ENCODE measurements at regions not wholly inside any gene's neighbourhood (a gene's known extent, or its start where the extent isn't known, plus 50 kb on each side); places are given as distances from the start of the nearest gene placed in this dataset.

GRCh38 chr21:32203877-32204480 is 74.9 kb downstream of the MIS18A start:
- Mint-ChIP-seq H3K27me3 (peaks cover 4 to 9% of the 10 kb centered on the region in 2 donors), H3K4me1 (no peaks in the 10 kb centered on the region), H3K27ac (peak overlapping the region in 1 of 8 donors; percentile 57), H3K4me3 (peak overlapping the region in 1 of 7 donors; percentile 48), H3K36me3 (no peaks in the 10 kb centered on the region), H3K9me3 (peaks cover 0 to 1% (median 0%) of the 10 kb centered on the region in 5 donors)
- no peaks in the 10 kb centered on the region for H3K9me3 ChIP-seq (ENCODE audit: low read length)
- H3K4me1 ChIP-seq (ENCODE audit: insufficient read depth, low read length) = no peaks in the 10 kb centered on the region
- no peak for DNase-seq
- no peak overlapping the region for H3K27ac ChIP-seq (ENCODE audit: low read depth, low read length)
- no peak overlapping the region for H3K4me3 ChIP-seq (ENCODE audit: low read length)
- ChIA-PET POLR2A (no interaction called here), CTCF (no interaction called here)
- H3K27me3 ChIP-seq (ENCODE audit: insufficient read depth, low read length, poor library complexity, severe bottlenecking) = no peaks in the 10 kb centered on the region
- H3K36me3 ChIP-seq (ENCODE audit: insufficient read depth, low read length) = no peaks in the 10 kb centered on the region

DNA sequence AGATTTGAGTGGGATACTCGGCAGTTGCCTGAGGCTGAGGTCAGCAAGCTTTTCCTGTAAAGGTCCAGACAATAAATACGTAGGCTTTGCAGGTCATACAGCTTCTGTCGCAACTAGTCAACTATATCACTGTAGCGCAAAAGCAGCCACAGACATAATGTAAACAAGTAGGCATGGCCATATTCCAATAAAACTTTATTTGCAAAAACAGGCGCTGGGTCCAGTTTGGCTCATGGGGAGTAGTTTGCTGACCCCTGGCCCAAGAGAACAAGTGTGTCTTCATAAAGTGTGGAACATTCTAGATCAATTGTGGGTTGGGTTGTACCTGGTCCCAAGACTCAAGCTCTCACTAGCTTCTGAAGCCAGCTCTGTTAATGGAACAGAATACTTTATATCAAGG is 78.8 kb downstream of the MIS18A start:
- Mint-ChIP-seq H3K4me3 (no peak overlapping the region), H3K9me3 (peaks cover 0 to 1% (median 0%) of the 10 kb centered on the region in 5 donors), H3K36me3 (no peaks in the 10 kb centered on the region), H3K4me1 (no peaks in the 10 kb centered on the region), H3K27me3 (peaks cover 4 to 10% of the 10 kb centered on the region in 2 donors), H3K27ac (no peak overlapping the region)
- no peaks in the 10 kb centered on the region for H3K4me1 ChIP-seq (ENCODE audit: insufficient read depth, low read length)
- no peaks in the 10 kb centered on the region for H3K27me3 ChIP-seq (ENCODE audit: insufficient read depth, low read length, poor library complexity, severe bottlenecking)
- ChIA-PET CTCF (no interaction called here), POLR2A (no interaction called here)
- no peaks in the 10 kb centered on the region for H3K9me3 ChIP-seq (ENCODE audit: low read length)
- H3K4me3 ChIP-seq (ENCODE audit: low read length) = no peak overlapping the region
- H3K27ac ChIP-seq (ENCODE audit: low read depth, low read length) = no peak overlapping the region
- H3K36me3 ChIP-seq (ENCODE audit: insufficient read depth, low read length) = no peaks in the 10 kb centered on the region
- no peak for DNase-seq

GRCh38 chr21:32198384-32198783 is 80.5 kb downstream of the MIS18A start:
- Histone ChIP-seq H3K27ac (ENCODE audit: low read depth, low read length) (no peak overlapping the region), H3K36me3 (ENCODE audit: insufficient read depth, low read length) (no peaks in the 10 kb centered on the region), H3K4me3 (ENCODE audit: low read length) (no peak overlapping the region), H3K4me1 (ENCODE audit: insufficient read depth, low read length) (no peaks in the 10 kb centered on the region), H3K9me3 (ENCODE audit: low read length) (no peaks in the 10 kb centered on the region), H3K27me3 (ENCODE audit: insufficient read depth, low read length, poor library complexity, severe bottlenecking) (no peaks in the 10 kb centered on the region)
- no peaks in the 10 kb centered on the region for H3K9me3 Mint-ChIP-seq
- no peaks in the 10 kb centered on the region for H3K36me3 Mint-ChIP-seq
- H3K27ac Mint-ChIP-seq = no peak overlapping the region
- POLR2A ChIA-PET = no interaction called here
- H3K27me3 Mint-ChIP-seq = peaks cover 2 to 10% of the 10 kb centered on the region in 2 donors
- H3K4me3 Mint-ChIP-seq = no peak overlapping the region
- CTCF ChIA-PET = no interaction called here
- H3K4me1 Mint-ChIP-seq = no peaks in the 10 kb centered on the region
- no peak for DNase-seq

- Histone ChIP-seq H3K4me1 (ENCODE audit: insufficient read depth, low read length) (no peaks in the 10 kb centered on the region), H3K36me3 (ENCODE audit: insufficient read depth, low read length) (no peaks in the 10 kb centered on the region), H3K4me3 (ENCODE audit: low read length) (no peak overlapping the region), H3K27ac (ENCODE audit: low read depth, low read length) (no peak overlapping the region), H3K27me3 (ENCODE audit: insufficient read depth, low read length, poor library complexity, severe bottlenecking) (no peaks in the 10 kb centered on the region), H3K9me3 (ENCODE audit: low read length) (no peaks in the 10 kb centered on the region)
- Mint-ChIP-seq H3K9me3 (no peaks in the 10 kb centered on the region), H3K27ac (no peak overlapping the region), H3K27me3 (peaks cover 2 to 10% of the 10 kb centered on the region in 2 donors), H3K4me1 (no peaks in the 10 kb centered on the region), H3K4me3 (no peak overlapping the region), H3K36me3 (no peaks in the 10 kb centered on the region)
- CTCF ChIA-PET = no interaction called here
- no peak for DNase-seq
- POLR2A ChIA-PET = no interaction called here
Observed at GRCh38 chr21:32197896-32198295, 81.0 kb downstream of the MIS18A start.

- no peak overlapping the region for H3K4me3 ChIP-seq (ENCODE audit: low read length)
- Mint-ChIP-seq H3K27ac (no peak overlapping the region), H3K4me1 (no peaks in the 10 kb centered on the region), H3K36me3 (no peaks in the 10 kb centered on the region), H3K27me3 (peaks cover 3 to 17% of the 10 kb centered on the region in 2 donors), H3K9me3 (no peaks in the 10 kb centered on the region), H3K4me3 (no peak overlapping the region)
- no peak for DNase-seq
- H3K9me3 ChIP-seq (ENCODE audit: low read length) = no peaks in the 10 kb centered on the region
- no peaks in the 10 kb centered on the region for H3K4me1 ChIP-seq (ENCODE audit: insufficient read depth, low read length)
- no peaks in the 10 kb centered on the region for H3K36me3 ChIP-seq (ENCODE audit: insufficient read depth, low read length)
- no peaks in the 10 kb centered on the region for H3K27me3 ChIP-seq (ENCODE audit: insufficient read depth, low read length, poor library complexity, severe bottlenecking)
- ChIA-PET POLR2A (no interaction called here), CTCF (no interaction called here)
- H3K27ac ChIP-seq (ENCODE audit: low read depth, low read length) = no peak overlapping the region
Observed at GRCh38 chr21:32196001-32196400, 82.8 kb downstream of the MIS18A start.

DNA sequence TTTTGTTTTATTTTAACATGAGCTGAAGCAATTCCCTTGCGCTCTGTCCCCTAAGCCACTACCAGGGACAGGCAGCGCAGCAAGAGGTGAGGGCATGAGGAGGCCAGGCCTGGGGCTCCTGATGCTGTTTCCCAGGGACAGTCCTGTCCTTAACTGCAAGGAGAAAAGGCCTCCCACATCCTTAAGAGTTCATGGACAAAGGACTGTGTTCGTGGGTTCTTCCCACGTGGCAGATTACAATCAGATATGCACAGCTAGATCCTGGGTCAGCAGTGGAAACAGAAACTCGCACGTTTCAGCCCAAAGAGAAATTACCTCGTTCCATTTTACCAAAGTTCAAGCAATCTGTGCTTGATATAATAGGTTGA is 85.8 kb downstream of the MIS18A start:
- CTCF ChIA-PET = no interaction called here
- H3K27me3 Mint-ChIP-seq = peaks cover 8 to 20% of the 10 kb centered on the region in 2 donors
- no peaks in the 10 kb centered on the region for H3K36me3 ChIP-seq (ENCODE audit: insufficient read depth, low read length)
- no peaks in the 10 kb centered on the region for H3K9me3 ChIP-seq (ENCODE audit: low read length)
- POLR2A ChIA-PET = no interaction called here
- H3K27me3 ChIP-seq (ENCODE audit: insufficient read depth, low read length, poor library complexity, severe bottlenecking) = no peaks in the 10 kb centered on the region
- DNase-seq = no peak
- no peak overlapping the region for H3K27ac Mint-ChIP-seq
- H3K4me1 Mint-ChIP-seq = no peaks in the 10 kb centered on the region
- H3K36me3 Mint-ChIP-seq = peaks cover 0 to 1% (median 0%) of the 10 kb centered on the region in 3 donors
- H3K27ac ChIP-seq (ENCODE audit: low read depth, low read length) = no peak overlapping the region
- H3K4me3 ChIP-seq (ENCODE audit: low read length) = no peak overlapping the region
- H3K4me1 ChIP-seq (ENCODE audit: insufficient read depth, low read length) = no peaks in the 10 kb centered on the region
- H3K4me3 Mint-ChIP-seq = no peak overlapping the region
- H3K9me3 Mint-ChIP-seq = no peaks in the 10 kb centered on the region

GRCh38 chr21:32192291-32193097 is 86.4 kb downstream of the MIS18A start:
- POLR2A ChIA-PET = no interaction called here
- no peaks in the 10 kb centered on the region for H3K27me3 ChIP-seq (ENCODE audit: insufficient read depth, low read length, poor library complexity, severe bottlenecking)

DNA sequence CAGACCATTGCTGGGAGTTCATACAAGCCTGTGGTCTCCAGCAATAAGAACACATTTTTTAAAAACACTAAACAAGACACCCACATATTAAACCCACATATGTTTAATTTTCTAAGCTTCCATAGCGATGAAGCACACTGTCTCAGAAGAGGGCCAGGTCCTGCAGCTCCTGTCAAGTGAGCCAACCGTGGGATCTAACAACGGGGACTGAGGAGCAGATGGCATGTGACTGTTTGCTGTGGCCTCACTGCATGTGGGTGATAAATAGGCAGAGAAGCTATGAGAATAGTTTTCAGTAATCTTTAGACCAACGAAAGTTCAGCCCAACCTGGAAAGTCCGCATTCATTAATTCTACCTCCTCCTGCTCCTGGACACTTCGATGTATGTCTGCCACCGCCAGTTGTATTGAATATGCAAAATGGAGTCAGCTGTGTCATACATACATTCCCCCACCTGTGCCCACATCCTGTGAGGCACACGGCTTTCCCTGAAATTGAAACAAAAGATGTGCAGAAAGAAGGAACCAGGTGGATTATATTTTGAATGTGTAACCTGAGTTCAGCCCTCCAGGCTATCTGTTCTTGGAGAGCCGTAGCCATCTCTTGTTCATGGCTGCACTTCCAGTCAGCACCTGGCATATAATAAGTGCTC is 88.2 kb downstream of the MIS18A start:
- no peaks in the 10 kb centered on the region for H3K27me3 ChIP-seq (ENCODE audit: insufficient read depth, low read length, poor library complexity, severe bottlenecking)
- no peaks in the 10 kb centered on the region for H3K9me3 ChIP-seq (ENCODE audit: low read length)
- H3K4me1 ChIP-seq (ENCODE audit: insufficient read depth, low read length) = no peaks in the 10 kb centered on the region
- H3K36me3 ChIP-seq (ENCODE audit: insufficient read depth, low read length) = no peaks in the 10 kb centered on the region
- H3K9me3 Mint-ChIP-seq = no peaks in the 10 kb centered on the region
- peaks cover 0 to 1% (median 0%) of the 10 kb centered on the region in 3 donors for H3K36me3 Mint-ChIP-seq
- POLR2A ChIA-PET = no interaction called here
- H3K27ac Mint-ChIP-seq = no peak overlapping the region
- no peak overlapping the region for H3K4me3 Mint-ChIP-seq
- peaks cover 12 to 30% of the 10 kb centered on the region in 2 donors for H3K27me3 Mint-ChIP-seq
- no peak overlapping the region for H3K27ac ChIP-seq (ENCODE audit: low read depth, low read length)
- DNase-seq = no peak
- no peak overlapping the region for H3K4me3 ChIP-seq (ENCODE audit: low read length)
- CTCF ChIA-PET = no interaction called here
- no peaks in the 10 kb centered on the region for H3K4me1 Mint-ChIP-seq

More at GRCh38 chr21:32192291-32193097, 86.4 kb downstream of the MIS18A start:
- no peak overlapping the region for H3K27ac Mint-ChIP-seq
- H3K27me3 Mint-ChIP-seq = peaks cover 8 to 20% of the 10 kb centered on the region in 2 donors
- Histone ChIP-seq H3K4me3 (ENCODE audit: low read length) (no peak overlapping the region), H3K27ac (ENCODE audit: low read depth, low read length) (no peak overlapping the region), H3K9me3 (ENCODE audit: low read length) (no peaks in the 10 kb centered on the region), H3K4me1 (ENCODE audit: insufficient read depth, low read length) (no peaks in the 10 kb centered on the region), H3K36me3 (ENCODE audit: insufficient read depth, low read length) (no peaks in the 10 kb centered on the region)
- H3K36me3 Mint-ChIP-seq = peaks cover 0 to 1% (median 0%) of the 10 kb centered on the region in 3 donors
- no peak for DNase-seq
- no peaks in the 10 kb centered on the region for H3K4me1 Mint-ChIP-seq
- CTCF ChIA-PET = no interaction called here
- no peak overlapping the region for H3K4me3 Mint-ChIP-seq
- H3K9me3 Mint-ChIP-seq = no peaks in the 10 kb centered on the region

Data from CD8-positive, alpha-beta memory T cell (primary cell).